BLaER1 treated with 17β-estradiol and CSF1 and Interleukin-3, amounts not matched to agents 10 nM and 100 nM (cell line): ENCODE measurements at regions not wholly inside any gene's neighbourhood (a gene's known extent, or its start where the extent isn't known, plus 50 kb on each side); places are given as distances from the start of the nearest gene placed in this dataset.

Experiments used
- H3K27ac ChIP-seq, 11 experiments: shearing (Covaris generic); formaldehyde crosslinking; 2 replicates each; pipeline ENCODE4 v1.8.1; 2022
- H3K27me3 ChIP-seq, 11 experiments: shearing (Covaris generic); formaldehyde crosslinking; 2 replicates each; pipeline ENCODE4 v1.8.1; 2022
- H3K36me3 ChIP-seq, 11 experiments: shearing (Covaris generic); formaldehyde crosslinking; 2 replicates each; pipeline ENCODE4 v1.8.1; 2022
- H3K4me1 ChIP-seq, 10 experiments: shearing (Covaris generic); formaldehyde crosslinking; 2 replicates each; pipeline ENCODE4 v1.8.1; 2022
- H3K4me2 ChIP-seq, 11 experiments: shearing (Covaris generic); formaldehyde crosslinking; 2 replicates each; pipeline ENCODE4 v1.8.1; 2022
- H3K4me3 ChIP-seq, 10 experiments: shearing (Covaris generic); formaldehyde crosslinking; 2 replicates each; pipeline ENCODE4 v1.8.1; 2022
- H3K9ac ChIP-seq, 11 experiments: shearing (Covaris generic); formaldehyde crosslinking; 2 replicates each; pipeline ENCODE4 v1.8.1; 2022
- H3K9me3 ChIP-seq, 11 experiments: shearing (Covaris generic); formaldehyde crosslinking; replicated peaks in 1 of 11; 2 replicates each; pipeline ENCODE4 v1.8.1; 2022
- H4K20me1 ChIP-seq, 11 experiments: shearing (Covaris generic); formaldehyde crosslinking; 2 replicates each; pipeline ENCODE4 v1.8.1; 2022
- Cebpa-rat ChIP-seq, 11 experiments: shearing (Covaris generic); IDR thresholded peaks; 2 replicates each; pipeline ENCODE4 v1.8.1; 2022

DNA sequence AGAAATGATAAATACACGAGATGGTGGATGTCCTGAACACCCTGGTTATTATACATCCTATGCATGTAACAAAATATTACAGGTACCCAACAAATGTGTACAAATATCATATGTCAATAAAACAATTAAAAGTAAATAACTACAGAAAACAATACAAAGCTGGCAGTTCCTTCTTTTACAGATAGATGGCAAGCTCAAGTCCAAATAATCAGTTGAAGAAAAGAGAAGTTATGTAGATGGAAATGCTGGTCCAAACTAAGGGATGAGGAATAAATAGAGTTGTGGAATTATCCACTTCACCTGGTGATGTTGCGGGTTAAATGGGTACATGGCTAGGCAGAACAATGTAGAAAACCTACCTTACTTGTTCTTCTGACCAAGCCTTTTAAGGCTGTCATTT lies 79.4 kb downstream of the PALM2AKAP2 start:
- Histone ChIP-seq H3K36me3 (no peaks in the 10 kb centered on the region), H3K9me3 (no peaks in the 10 kb centered on the region), H3K27me3 (no peaks in the 10 kb centered on the region), H3K27ac (no peak overlapping the region), H4K20me1 (no peaks in the 10 kb centered on the region), H3K4me3 (no peak overlapping the region), H3K4me1 (peaks cover 0 to 6% (median 0%) of the 10 kb centered on the region in 10 experiments; a peak in 2 of 20 replicates), H3K9ac (no peak overlapping the region), H3K4me2 (no peak overlapping the region)
- TF ChIP-seq Cebpa-rat (IDR thresholded peaks at IDR 0.05): no peak

DNA sequence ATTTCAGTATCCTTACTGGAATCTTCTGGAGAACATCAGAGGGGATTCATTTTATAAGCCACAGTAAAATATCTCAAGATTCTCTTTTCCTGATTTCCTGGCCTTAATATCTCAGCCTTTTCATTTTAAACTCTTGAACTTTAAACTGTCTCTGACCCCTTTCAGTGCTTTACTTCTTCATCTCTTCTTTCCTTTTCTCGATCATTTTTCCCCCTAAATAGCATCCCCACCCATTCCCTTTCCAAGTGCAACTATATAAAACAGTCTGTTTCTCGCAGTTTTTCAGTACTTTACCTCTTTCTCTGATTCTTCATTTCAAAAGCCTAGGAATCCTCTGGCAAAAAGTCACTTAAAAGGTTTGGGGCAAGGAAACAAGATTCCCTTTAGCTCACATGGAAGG lies 80.5 kb downstream of the PALM2AKAP2 start:
- Histone ChIP-seq H3K4me3 (no peak overlapping the region), H3K9ac (no peak overlapping the region), H3K27ac (no peak overlapping the region), H3K36me3 (no peaks in the 10 kb centered on the region), H3K27me3 (no peaks in the 10 kb centered on the region), H4K20me1 (no peaks in the 10 kb centered on the region), H3K4me1 (peaks cover 0 to 6% (median 0%) of the 10 kb centered on the region in 10 experiments; a peak in 2 of 20 replicates), H3K9me3 (no peaks in the 10 kb centered on the region), H3K4me2 (no peak overlapping the region)
- TF ChIP-seq Cebpa-rat (IDR thresholded peaks at IDR 0.05): no peak

DNA sequence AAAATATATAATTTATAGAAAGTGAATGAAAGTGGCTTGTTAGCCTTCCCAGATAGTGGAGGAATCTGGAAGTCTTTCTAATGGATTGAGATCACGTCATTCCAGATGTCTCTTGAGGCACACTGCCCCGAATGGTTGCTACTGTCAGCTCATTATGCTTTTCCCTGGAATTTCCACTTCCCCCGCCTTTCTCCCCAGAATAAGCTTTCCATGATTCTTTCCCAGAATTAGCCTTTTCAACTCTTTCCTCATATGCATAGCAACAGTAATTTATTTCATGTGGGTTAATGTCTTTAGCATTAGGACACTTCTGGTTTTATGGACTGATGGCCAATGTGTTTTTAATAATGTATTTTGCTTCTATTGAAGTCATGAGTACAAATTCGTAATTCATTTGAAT lies 81.5 kb downstream of the PALM2AKAP2 start:
- Histone ChIP-seq H3K27me3 (no peaks in the 10 kb centered on the region), H4K20me1 (no peaks in the 10 kb centered on the region), H3K4me2 (no peak overlapping the region), H3K27ac (no peak overlapping the region), H3K36me3 (no peaks in the 10 kb centered on the region), H3K4me1 (peaks cover 0 to 6% (median 0%) of the 10 kb centered on the region in 10 experiments; a peak in 2 of 20 replicates), H3K4me3 (no peak overlapping the region), H3K9me3 (no peaks in the 10 kb centered on the region), H3K9ac (no peak overlapping the region)
- no peak for TF ChIP-seq Cebpa-rat (IDR thresholded peaks at IDR 0.05)

DNA sequence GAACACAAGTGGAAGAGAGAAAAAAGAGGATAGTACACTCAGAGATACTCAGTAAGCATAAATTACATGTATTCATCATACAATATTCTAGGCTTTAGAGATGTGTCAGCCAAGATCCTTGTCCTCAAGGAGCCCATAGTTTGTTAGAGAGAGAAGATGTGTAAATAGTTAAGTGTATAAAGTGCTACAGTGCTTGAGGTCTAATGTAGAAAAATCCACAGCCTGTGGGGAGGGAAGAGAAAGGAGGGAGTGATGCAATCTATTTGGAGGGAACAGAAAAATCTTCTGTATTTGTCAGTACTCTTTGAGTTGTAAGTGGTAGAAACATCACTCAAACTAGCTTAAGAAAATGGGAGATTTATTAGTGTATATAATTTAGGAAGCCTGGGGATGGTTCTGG lies 81.9 kb downstream of the PALM2AKAP2 start:
- Histone ChIP-seq H3K27me3 (no peaks in the 10 kb centered on the region), H3K9ac (no peak overlapping the region), H3K4me2 (no peak overlapping the region), H3K36me3 (no peaks in the 10 kb centered on the region), H3K4me3 (no peak overlapping the region), H4K20me1 (no peaks in the 10 kb centered on the region), H3K9me3 (no peaks in the 10 kb centered on the region), H3K4me1 (peaks cover 0 to 6% (median 0%) of the 10 kb centered on the region in 10 experiments; a peak in 2 of 20 replicates), H3K27ac (no peak overlapping the region)
- no peak for TF ChIP-seq Cebpa-rat (IDR thresholded peaks at IDR 0.05)

DNA sequence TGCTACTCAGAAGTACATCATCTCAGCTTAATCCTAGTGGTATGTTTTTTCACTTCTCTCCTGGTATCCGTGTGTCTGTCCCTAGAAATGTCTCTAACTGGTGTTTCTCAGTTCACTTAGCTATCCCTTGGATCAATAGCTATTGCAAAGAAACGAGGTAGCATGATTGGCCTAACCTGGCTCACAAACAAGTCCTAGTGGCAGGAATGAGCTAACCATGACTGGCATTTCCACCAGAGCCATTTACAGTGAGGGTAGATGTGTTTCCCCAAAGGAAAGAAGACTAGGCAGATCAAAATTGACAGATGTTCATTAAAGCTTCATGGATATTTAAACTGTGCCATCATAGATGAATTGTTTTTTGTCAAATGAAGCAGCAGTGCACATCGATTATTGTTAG lies 82.5 kb downstream of the PALM2AKAP2 start:
- Histone ChIP-seq H3K9ac (no peak overlapping the region), H3K4me2 (no peak overlapping the region), H3K36me3 (no peaks in the 10 kb centered on the region), H3K9me3 (no peaks in the 10 kb centered on the region), H3K4me1 (peaks cover 0 to 6% (median 0%) of the 10 kb centered on the region in 10 experiments; a peak in 2 of 20 replicates), H3K27me3 (no peaks in the 10 kb centered on the region), H3K27ac (no peak overlapping the region), H3K4me3 (no peak overlapping the region), H4K20me1 (no peaks in the 10 kb centered on the region)
- TF ChIP-seq Cebpa-rat (IDR thresholded peaks at IDR 0.05): no peak

DNA sequence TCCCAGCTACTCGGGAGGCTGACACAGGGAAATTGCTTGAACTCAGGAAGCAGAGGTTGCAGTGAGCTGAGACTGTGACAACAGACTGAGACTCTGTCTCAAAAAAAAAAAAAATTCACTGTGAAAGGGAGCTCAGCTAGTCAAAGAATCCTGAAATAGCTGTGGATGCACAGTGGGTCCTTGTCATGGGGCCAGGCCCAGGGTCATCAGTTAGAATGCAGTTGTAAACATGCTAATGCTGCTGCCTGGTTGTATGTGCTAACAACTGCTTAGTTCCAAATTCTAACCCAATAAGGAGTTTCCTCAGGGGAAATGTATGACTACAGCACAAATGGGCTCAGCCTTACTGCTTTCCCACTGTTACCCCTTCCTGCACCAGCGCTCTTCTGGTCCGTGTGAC lies 84.0 kb downstream of the PALM2AKAP2 start:
- no peaks in the 10 kb centered on the region for H3K36me3 ChIP-seq
- H3K27me3 ChIP-seq: no peaks in the 10 kb centered on the region
- no peak overlapping the region for H3K4me3 ChIP-seq
- H3K4me1 ChIP-seq: peaks cover 0 to 6% (median 0%) of the 10 kb centered on the region in 10 experiments; a peak in 2 of 20 replicates
- no peak for TF ChIP-seq Cebpa-rat (IDR thresholded peaks at IDR 0.05)
- no peak overlapping the region for H3K9ac ChIP-seq
- H3K4me2 ChIP-seq: no peak overlapping the region
- no peaks in the 10 kb centered on the region for H4K20me1 ChIP-seq
- no peak overlapping the region for H3K27ac ChIP-seq
- H3K9me3 ChIP-seq: no peaks in the 10 kb centered on the region

DNA sequence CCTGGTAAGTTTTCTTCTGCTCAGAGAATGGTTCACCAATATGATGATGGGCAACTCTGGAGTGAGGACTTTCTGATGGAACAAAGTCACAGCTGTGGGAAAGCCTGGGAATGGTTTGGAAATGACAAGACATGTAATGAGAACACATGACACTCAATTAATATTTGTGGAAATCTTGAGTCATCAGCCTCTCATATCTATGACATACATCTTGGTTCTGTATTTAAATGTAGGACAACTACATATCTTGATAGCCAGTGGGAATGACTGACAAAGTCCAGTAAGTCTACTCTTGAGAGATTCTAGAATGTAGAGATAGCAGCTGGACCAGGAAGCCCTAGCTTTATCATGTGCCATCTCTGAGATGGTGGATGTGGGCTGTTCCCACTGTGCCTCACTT lies 85.5 kb downstream of the PALM2AKAP2 start:
- Histone ChIP-seq H3K9me3 (no peaks in the 10 kb centered on the region), H3K9ac (no peak overlapping the region), H4K20me1 (no peaks in the 10 kb centered on the region), H3K36me3 (no peaks in the 10 kb centered on the region), H3K4me1 (no peaks in the 10 kb centered on the region), H3K4me3 (no peak overlapping the region), H3K27me3 (no peaks in the 10 kb centered on the region), H3K4me2 (no peak overlapping the region), H3K27ac (no peak overlapping the region)
- no peak for TF ChIP-seq Cebpa-rat (IDR thresholded peaks at IDR 0.05)

DNA sequence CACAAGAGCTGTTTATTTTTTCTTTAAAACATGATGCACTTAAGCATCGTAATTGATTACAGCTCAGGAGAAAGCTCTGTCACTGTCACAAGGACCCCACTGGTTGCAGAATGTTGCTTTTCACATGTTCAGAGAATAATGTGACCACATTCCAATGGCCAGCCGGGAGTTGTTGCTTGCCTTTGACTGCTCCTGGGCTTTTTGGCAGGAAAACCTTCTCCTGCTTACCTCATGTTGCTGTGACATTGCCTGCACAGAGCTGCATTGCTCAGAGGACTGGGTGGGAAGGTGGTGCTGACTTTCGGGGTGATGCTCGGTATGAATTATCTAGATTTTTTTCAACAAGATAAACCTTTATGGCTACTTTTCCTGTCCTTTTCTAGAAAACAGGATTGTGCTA lies 88.2 kb downstream of the PALM2AKAP2 start:
- Histone ChIP-seq H4K20me1 (no peaks in the 10 kb centered on the region), H3K4me1 (no peaks in the 10 kb centered on the region), H3K9ac (no peak overlapping the region), H3K4me2 (no peak overlapping the region), H3K27me3 (no peaks in the 10 kb centered on the region), H3K27ac (no peak overlapping the region), H3K36me3 (no peaks in the 10 kb centered on the region), H3K9me3 (no peaks in the 10 kb centered on the region), H3K4me3 (no peak overlapping the region)
- TF ChIP-seq Cebpa-rat (IDR thresholded peaks at IDR 0.05): no peak

DNA sequence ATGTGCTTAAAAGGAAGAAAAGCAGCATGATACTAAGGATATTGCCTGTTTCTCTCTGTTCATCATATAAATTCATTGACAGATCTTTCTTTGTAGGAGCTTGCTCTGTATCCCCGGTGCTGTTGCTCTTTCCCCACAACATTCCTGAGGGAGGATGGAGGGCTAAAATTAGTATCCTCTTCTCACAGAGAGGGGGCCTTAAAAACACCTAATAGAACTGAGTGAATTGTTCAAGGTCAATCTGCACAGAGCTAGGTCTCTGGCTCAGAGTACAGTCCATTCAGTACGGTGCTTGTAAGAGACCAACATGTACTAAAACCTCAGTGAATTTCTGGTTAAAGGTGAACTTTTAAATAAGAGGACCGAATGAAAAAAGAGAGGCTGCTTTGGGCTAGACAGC lies 88.7 kb downstream of the PALM2AKAP2 start:
- no peak for TF ChIP-seq Cebpa-rat (IDR thresholded peaks at IDR 0.05)
- Histone ChIP-seq H3K36me3 (no peaks in the 10 kb centered on the region), H3K27me3 (no peaks in the 10 kb centered on the region), H3K4me3 (no peak overlapping the region), H3K27ac (no peak overlapping the region), H4K20me1 (no peaks in the 10 kb centered on the region), H3K4me1 (no peaks in the 10 kb centered on the region), H3K9ac (no peak overlapping the region), H3K9me3 (no peaks in the 10 kb centered on the region), H3K4me2 (no peak overlapping the region)

DNA sequence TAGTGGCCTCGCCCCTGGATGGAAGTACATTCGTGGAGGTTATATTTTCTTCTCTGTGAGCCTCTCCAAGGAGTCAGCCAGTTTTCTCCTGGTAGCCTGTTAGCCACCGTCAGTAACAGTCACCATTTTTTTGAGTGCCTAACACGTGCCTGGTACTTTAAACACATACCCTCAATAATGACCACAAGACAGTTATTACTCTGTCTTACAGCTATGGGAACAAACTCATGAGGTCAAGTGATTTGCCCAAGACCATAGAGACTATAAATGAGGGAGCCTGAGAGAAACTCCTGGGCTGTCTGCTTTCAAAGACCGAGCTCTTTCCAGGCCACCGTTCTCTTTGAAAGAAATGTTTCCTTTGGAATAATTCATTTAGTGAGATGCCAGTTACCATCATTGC lies 90.4 kb downstream of the PALM2AKAP2 start:
- no peak overlapping the region for H3K9ac ChIP-seq
- no peak for TF ChIP-seq Cebpa-rat (IDR thresholded peaks at IDR 0.05)

More for the DNA sequence above, 90.4 kb downstream of the PALM2AKAP2 start:
- no peaks in the 10 kb centered on the region for H4K20me1 ChIP-seq
- no peaks in the 10 kb centered on the region for H3K9me3 ChIP-seq
- no peak overlapping the region for H3K4me2 ChIP-seq
- H3K36me3 ChIP-seq: no peaks in the 10 kb centered on the region
- H3K27me3 ChIP-seq: no peaks in the 10 kb centered on the region
- H3K4me1 ChIP-seq: no peaks in the 10 kb centered on the region
- H3K4me3 ChIP-seq: no peak overlapping the region
- no peak overlapping the region for H3K27ac ChIP-seq
